Upper lobe of left lung (tissue), 6 donors: ENCODE measurements at regions not wholly inside any gene's neighbourhood (a gene's known extent, or its start where the extent isn't known, plus 50 kb on each side); places are given as distances from the start of the nearest gene placed in this dataset.

Experiments
- ATAC-seq, 2 donors: fragments of 200-7000 bp; cut with Tn5 transposase; one replicate each; pipeline ENCODE4 v1.9.1; 2022; ENCODE audit warnings: mild to moderate bottlenecking in 2 of 2, moderate library complexity in 2 of 2; ENCODE audit not compliant: low FRiP score in 2 of 2
- DNase-seq, 2 donors: peaks; one replicate each; pipeline ENCODE4 v3.0.0-alpha.2; 2019 to 2020
- H3K27ac ChIP-seq, 4 donors: fragments of 200-600 bp; sonication (generic); one replicate each; pipeline ENCODE4 v1.5.1; 2016 to 2019
- H3K27me3 ChIP-seq, 4 donors: fragments of 200-600 bp; sonication (generic); one replicate each; pipeline ENCODE4 v1.5.1; 2017 to 2019
- H3K36me3 ChIP-seq, 4 donors: fragments of 200-600 bp; sonication (generic); one replicate each; pipeline ENCODE4 v1.5.1; 2016 to 2019
- H3K4me1 ChIP-seq, 4 donors: fragments of 200-600 bp; sonication (generic); one replicate each; pipeline ENCODE4 v1.5.1; 2018 to 2019
- H3K4me3 ChIP-seq, 4 donors: fragments of 200-600 bp; sonication (generic); one replicate each; pipeline ENCODE4 v1.5.1; 2017 to 2019; ENCODE audit warnings: mild to moderate bottlenecking in 2 of 4, moderate library complexity in 1 of 4
- H3K9me3 ChIP-seq, 4 donors: fragments of 200-600 bp; sonication (generic); one replicate each; pipeline ENCODE4 v1.5.1; 2018 to 2019
- CTCF ChIP-seq, 6 experiments: fragments of 450-650 bp in 4 of 6; fragments of 200-600 bp in 2 of 6; sonication (generic) in 2 of 6; IDR thresholded peaks; one replicate each; pipeline ENCODE4 v1.5.1; 2016 to 2019; ENCODE audit warnings: antibody characterized with exemption in 6 of 6
- EP300 ChIP-seq, 4 donors: sonication (generic); formaldehyde crosslinking; IDR thresholded peaks; one replicate each; pipeline ENCODE4 v1.5.1; 2017; ENCODE audit warnings: antibody characterized with exemption in 4 of 4, control low read depth in 2 of 4
- POLR2A ChIP-seq, 4 donors: fragments of 450-650 bp; IDR thresholded peaks; one replicate each; pipeline ENCODE4 v1.5.1; 2016 to 2017; ENCODE audit warnings: antibody characterized with exemption in 4 of 4, mild to moderate bottlenecking in 2 of 4
- POLR2AphosphoS5 ChIP-seq, 2 donors: sonication (generic); formaldehyde crosslinking; IDR thresholded peaks; one replicate each; pipeline ENCODE4 v1.5.1; 2017; ENCODE audit warnings: antibody characterized with exemption in 2 of 2
- WGBS, 2 donors: methylation state at CpG; one replicate each; pipeline ENCODE4 v1.1.5; 2017 to 2018; 5-methylcytosine and 5-hydroxymethylcytosine counted together
- donor health status: DM: no; HTN: no; CAD: no; lungs with moderate emphysema.
- donor health status: DM: no; HTN: yes; CAD: no; lungs with severe emphysema.

- H3K27me3 ChIP-seq: no peaks in the 10 kb centered on the region
- 31 to 50% methylated on average over 4 of the region's 4 CpGs for WGBS, 2 donors
- TF ChIP-seq POLR2AphosphoS5 (IDR thresholded peaks at IDR 0.05): no peak
- TF ChIP-seq CTCF (IDR thresholded peaks at IDR 0.05): no peak
- no peak for TF ChIP-seq POLR2A (IDR thresholded peaks at IDR 0.05)
- TF ChIP-seq EP300 (IDR thresholded peaks at IDR 0.05): no peak
Observed at GRCh38 chr20:40080041-40080652, 608.9 kb downstream of the MAFB start.

GRCh38 chr20:40073535-40074111 lies 615.4 kb downstream of the MAFB start:
- TF ChIP-seq POLR2A (IDR thresholded peaks at IDR 0.05): no peak
- no peak for TF ChIP-seq CTCF (IDR thresholded peaks at IDR 0.05)
- no peak for TF ChIP-seq POLR2AphosphoS5 (IDR thresholded peaks at IDR 0.05)
- TF ChIP-seq EP300 (IDR thresholded peaks at IDR 0.05): no peak

More at GRCh38 chr20:40080041-40080652, 608.9 kb downstream of the MAFB start:
- no peaks in the 10 kb centered on the region for H3K4me1 ChIP-seq
- H3K27ac ChIP-seq: no peak overlapping the region
- H3K9me3 ChIP-seq: no peaks in the 10 kb centered on the region
- no peaks in the 10 kb centered on the region for H3K36me3 ChIP-seq
- ATAC-seq: no peak
- H3K4me3 ChIP-seq: no peak overlapping the region
- no peak for DNase-seq

GRCh38 chr20:40072907-40073306 lies 616.1 kb downstream of the MAFB start:
- Histone ChIP-seq H3K27me3 (no peaks in the 10 kb centered on the region), H3K4me1 (no peaks in the 10 kb centered on the region), H3K9me3 (peaks cover 0 to 3% (median 0%) of the 10 kb centered on the region in 4 donors), H3K36me3 (no peaks in the 10 kb centered on the region), H3K27ac (no peak overlapping the region), H3K4me3 (no peak overlapping the region)
- ATAC-seq: no peak
- no peak for DNase-seq
- TF ChIP-seq POLR2A (IDR thresholded peaks at IDR 0.05): no peak
- TF ChIP-seq CTCF (IDR thresholded peaks at IDR 0.05): no peak
- TF ChIP-seq POLR2AphosphoS5 (IDR thresholded peaks at IDR 0.05): no peak
- no peak for TF ChIP-seq EP300 (IDR thresholded peaks at IDR 0.05)
- WGBS, 2 donors: 94 to 96% methylated on average over 2 of the region's 2 CpGs

More at GRCh38 chr20:40073535-40074111, 615.4 kb downstream of the MAFB start:
- H3K4me1 ChIP-seq: no peaks in the 10 kb centered on the region
- no peaks in the 10 kb centered on the region for H3K36me3 ChIP-seq
- DNase-seq (no peak), ATAC-seq (no peak)
- H3K9me3 ChIP-seq: peaks cover 0 to 3% (median 0%) of the 10 kb centered on the region in 4 donors
- no peak overlapping the region for H3K4me3 ChIP-seq
- H3K27me3 ChIP-seq: no peaks in the 10 kb centered on the region
- WGBS, 2 donors: 34 to 35% methylated on average over 4 of the region's 4 CpGs
- no peak overlapping the region for H3K27ac ChIP-seq

- ATAC-seq (no peak), DNase-seq (no peak)
- no peak overlapping the region for H3K4me3 ChIP-seq
- no peaks in the 10 kb centered on the region for H3K9me3 ChIP-seq
- no peaks in the 10 kb centered on the region for H3K4me1 ChIP-seq
- no peak for TF ChIP-seq POLR2AphosphoS5 (IDR thresholded peaks at IDR 0.05)
- TF ChIP-seq CTCF (IDR thresholded peaks at IDR 0.05): no peak
- no peak for TF ChIP-seq EP300 (IDR thresholded peaks at IDR 0.05)
- no peak for TF ChIP-seq POLR2A (IDR thresholded peaks at IDR 0.05)
- no peak overlapping the region for H3K27ac ChIP-seq
- WGBS, 2 donors: 79 to 91% methylated on average over 1 of the region's 1 CpG
- no peaks in the 10 kb centered on the region for H3K27me3 ChIP-seq
- no peaks in the 10 kb centered on the region for H3K36me3 ChIP-seq
Observed at GRCh38 chr20:40056171-40056570, 632.9 kb downstream of the MAFB start.

- DNase-seq (no peak), ATAC-seq (no peak)
- no peaks in the 10 kb centered on the region for H3K9me3 ChIP-seq
- H3K36me3 ChIP-seq: no peaks in the 10 kb centered on the region
- H3K27ac ChIP-seq: no peak overlapping the region
- no peaks in the 10 kb centered on the region for H3K27me3 ChIP-seq
- TF ChIP-seq POLR2A (IDR thresholded peaks at IDR 0.05) (no peak), CTCF (IDR thresholded peaks at IDR 0.05) (no peak), POLR2AphosphoS5 (IDR thresholded peaks at IDR 0.05) (no peak), EP300 (IDR thresholded peaks at IDR 0.05) (no peak)
- no peaks in the 10 kb centered on the region for H3K4me1 ChIP-seq
- H3K4me3 ChIP-seq: no peak overlapping the region
Observed at GRCh38 chr20:40055711-40056110, 633.3 kb downstream of the MAFB start.
